Ascending aorta (tissue), 2 donors: ENCODE measurements at regions not wholly inside any gene's neighbourhood (a gene's known extent, or its start where the extent isn't known, plus 50 kb on each side); places are given as distances from the start of the nearest gene placed in this dataset.
"Not testable (repeated sequence)": the region's sequence is repeated elsewhere in the genome, so short reads cannot be mapped to it uniquely, and the experiment has no call there.

Experiments
- DNase-seq, 2 donors: peaks; one replicate each; pipeline ENCODE4 v3.0.0-alpha.2; 2019; ENCODE audit warnings: low spot score in 2 of 2
- H3K27ac ChIP-seq, 2 donors: fragments of 200-600 bp; sonication (generic); one replicate each; pipeline ENCODE4 v1.5.1; 2016 to 2017; ENCODE audit warnings: mild to moderate bottlenecking in 1 of 2
- H3K27me3 ChIP-seq: fragments of 200-600 bp; sonication (generic); one replicate; pipeline ENCODE4 v1.5.1; 2017
- H3K36me3 ChIP-seq, 2 donors: fragments of 200-600 bp; sonication (generic); one replicate each; pipeline ENCODE4 v1.5.1; 2016
- H3K4me1 ChIP-seq, 2 donors: fragments of 200-600 bp; sonication (generic); one replicate each; pipeline ENCODE4 v1.5.1; 2016 to 2017; ENCODE audit warnings: mild to moderate bottlenecking in 1 of 2
- H3K4me3 ChIP-seq, 2 donors: fragments of 200-600 bp; sonication (generic); one replicate each; pipeline ENCODE4 v1.5.1; 2016 to 2017; ENCODE audit warnings: mild to moderate bottlenecking in 1 of 2
- H3K9me3 ChIP-seq, 2 donors: fragments of 200-600 bp; sonication (generic); one replicate each; pipeline ENCODE4 v1.5.1; 2016
- CTCF ChIP-seq, 3 experiments: fragments of 200-600 bp in 2 of 3; fragments of 450-650 bp in 1 of 3; sonication (generic) in 2 of 3; IDR thresholded peaks; one replicate each; pipeline ENCODE4 v1.5.1; 2016 to 2019; ENCODE audit warnings: antibody characterized with exemption in 3 of 3, mild to moderate bottlenecking in 1 of 3, moderate library complexity in 1 of 3
- intact Hi-C: fragments of 100-400 bp; cut with DNase I; formaldehyde crosslinking; loops from one replicate; pipeline ENCODE4 v1.15.1; 2023

- DNase-seq: no peak
- intact Hi-C loops: no loop called here
- Histone ChIP-seq H3K4me3 (no peak overlapping the region), H3K27me3 (no peaks in the 10 kb centered on the region), H3K4me1 (no peaks in the 10 kb centered on the region), H3K9me3 (no peaks in the 10 kb centered on the region), H3K27ac (no peak overlapping the region), H3K36me3 (no peaks in the 10 kb centered on the region)
- no peak for TF ChIP-seq CTCF (IDR thresholded peaks at IDR 0.05)
Observed at GRCh38 chr10:81179324-81179723, 641.6 kb downstream of the SH2D4B start.

- Histone ChIP-seq H3K36me3 (no peaks in the 10 kb centered on the region), H3K9me3 (no peaks in the 10 kb centered on the region), H3K4me1 (no peaks in the 10 kb centered on the region), H3K27me3 (no peaks in the 10 kb centered on the region), H3K27ac (no peak overlapping the region), H3K4me3 (no peak overlapping the region)
- intact Hi-C loops: no loop called here
- DNase-seq: no peak
- TF ChIP-seq CTCF (IDR thresholded peaks at IDR 0.05): no peak
Observed at GRCh38 chr10:81179805-81180452, 642.2 kb downstream of the SH2D4B start.

- intact Hi-C loops: no loop called here
Observed at GRCh38 chr10:81182296-81182695, 644.6 kb downstream of the SH2D4B start.

GRCh38 chr10:81192221-81192788, 654.6 kb downstream of the SH2D4B start:
- TF ChIP-seq CTCF (IDR thresholded peaks at IDR 0.05): no peak
- DNase-seq: no peak
- H3K27ac ChIP-seq: no peak overlapping the region
- no peaks in the 10 kb centered on the region for H3K27me3 ChIP-seq
- no peaks in the 10 kb centered on the region for H3K4me1 ChIP-seq
- H3K36me3 ChIP-seq: no peaks in the 10 kb centered on the region
- intact Hi-C loops: no loop called here
- H3K4me3 ChIP-seq: no peak overlapping the region
- no peaks in the 10 kb centered on the region for H3K9me3 ChIP-seq

More at GRCh38 chr10:81182296-81182695, 644.6 kb downstream of the SH2D4B start:
- no peak overlapping the region for H3K4me3 ChIP-seq
- no peaks in the 10 kb centered on the region for H3K4me1 ChIP-seq
- no peaks in the 10 kb centered on the region for H3K36me3 ChIP-seq
- DNase-seq: no peak
- no peak overlapping the region for H3K27ac ChIP-seq
- TF ChIP-seq CTCF (IDR thresholded peaks at IDR 0.05): no peak
- H3K27me3 ChIP-seq: no peaks in the 10 kb centered on the region
- no peaks in the 10 kb centered on the region for H3K9me3 ChIP-seq

- DNase-seq: no peak
- Histone ChIP-seq H3K9me3 (no peaks in the 10 kb centered on the region), H3K27me3 (no peaks in the 10 kb centered on the region), H3K27ac (no peak overlapping the region), H3K36me3 (no peaks in the 10 kb centered on the region), H3K4me3 (no peak overlapping the region), H3K4me1 (no peaks in the 10 kb centered on the region)
- no peak for TF ChIP-seq CTCF (IDR thresholded peaks at IDR 0.05)
- intact Hi-C loops: no loop called here
Observed at GRCh38 chr10:81200801-81201200, 663.1 kb downstream of the SH2D4B start.

- H3K4me1 ChIP-seq, H3K27me3 ChIP-seq, intact Hi-C loops: not testable (repeated sequence)
Observed at GRCh38 chr10:81207359-81207758, 667.6 kb upstream of the NRG3 start.

More at GRCh38 chr10:81207359-81207758, 667.6 kb upstream of the NRG3 start:
- H3K4me3 ChIP-seq, DNase-seq, H3K9me3 ChIP-seq, H3K27ac ChIP-seq, H3K36me3 ChIP-seq: not testable (repeated sequence)
